CD1c-positive myeloid dendritic cell (primary cell): ENCODE measurements at regions not wholly inside any gene's neighbourhood (a gene's known extent, or its start where the extent isn't known, plus 50 kb on each side); places are given as distances from the start of the nearest gene placed in this dataset.

ENCODE experiments used
- DNase-seq: peaks from one replicate; pipeline ENCODE4 v3.0.0-alpha.2; 2016; ENCODE audit errors: extremely low spot score

DNA sequence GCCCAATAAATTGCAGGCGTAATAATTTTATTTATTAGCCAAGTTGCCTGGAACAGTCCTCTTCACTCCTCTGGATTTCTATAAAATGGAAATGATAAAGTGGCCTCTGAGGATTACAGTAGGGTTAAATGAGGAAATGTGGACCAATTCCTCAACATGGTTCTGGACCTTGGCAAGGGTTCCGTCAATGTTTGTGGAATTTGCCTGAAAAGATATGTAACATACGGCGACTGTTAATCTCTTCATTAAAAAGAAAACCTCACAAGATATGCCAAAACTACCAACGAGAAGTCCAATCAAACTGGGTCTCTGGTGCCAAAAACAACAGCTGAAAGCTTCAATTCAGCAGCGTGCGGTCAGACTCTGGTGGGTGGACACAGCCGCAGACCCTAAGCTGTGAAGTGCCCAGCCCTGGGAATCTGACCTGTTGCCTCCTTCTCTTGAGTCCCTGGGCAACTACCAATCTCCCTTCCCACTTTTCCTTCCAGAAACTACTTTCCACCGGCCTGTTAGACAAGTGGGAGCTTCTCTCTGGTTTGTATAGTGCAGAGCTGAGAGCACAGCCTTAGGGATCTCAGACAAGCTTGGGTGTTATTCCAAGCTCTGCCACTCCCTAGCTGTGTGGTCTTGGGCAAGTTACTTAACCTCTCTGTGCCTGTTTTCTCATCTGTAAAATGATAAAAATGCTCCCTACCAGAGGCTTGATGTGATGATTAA, 190.5 kb upstream of the GSC start:
- DNase-seq, result no peak

DNA sequence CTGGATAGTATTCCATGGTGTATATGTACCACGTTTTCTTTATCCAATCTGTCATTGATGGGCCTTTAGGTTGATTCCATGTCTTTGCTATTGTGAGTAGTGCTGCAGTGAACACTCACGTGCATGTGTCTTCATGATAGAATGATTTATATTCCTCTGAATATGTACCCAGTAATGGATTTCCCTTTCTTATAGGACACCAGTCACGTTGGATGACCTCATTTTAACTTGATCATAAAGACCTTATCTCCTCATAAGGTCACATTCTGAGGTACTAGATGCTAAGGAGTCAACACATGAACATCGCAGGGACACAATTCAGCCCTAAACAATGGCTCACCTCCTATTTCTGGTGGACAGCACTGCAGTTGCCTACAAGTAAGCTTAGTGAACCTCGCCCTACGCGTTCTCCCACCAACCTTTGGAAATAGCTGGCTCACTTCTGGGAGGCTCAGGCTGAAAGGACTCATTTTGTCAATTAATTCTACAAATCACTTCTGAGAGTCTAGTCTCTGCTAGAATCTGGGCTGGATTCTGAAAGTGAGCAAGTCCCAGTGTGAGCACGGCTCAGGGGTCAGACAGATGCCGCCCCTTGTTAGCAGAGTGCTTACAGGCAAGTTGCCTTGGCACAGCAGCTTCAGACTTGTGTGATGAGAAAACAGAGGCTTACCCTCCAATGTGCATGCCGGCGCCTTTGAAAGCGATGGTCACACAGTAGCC, 183.8 kb upstream of the GSC start:
- no peak for DNase-seq

GRCh38 chr14:94952097-94952496, 182.2 kb upstream of the GSC start:
- DNase-seq, result no peak

GRCh38 chr14:94946244-94946643, 176.3 kb upstream of the GSC start:
- DNase-seq, result no peak

DNA sequence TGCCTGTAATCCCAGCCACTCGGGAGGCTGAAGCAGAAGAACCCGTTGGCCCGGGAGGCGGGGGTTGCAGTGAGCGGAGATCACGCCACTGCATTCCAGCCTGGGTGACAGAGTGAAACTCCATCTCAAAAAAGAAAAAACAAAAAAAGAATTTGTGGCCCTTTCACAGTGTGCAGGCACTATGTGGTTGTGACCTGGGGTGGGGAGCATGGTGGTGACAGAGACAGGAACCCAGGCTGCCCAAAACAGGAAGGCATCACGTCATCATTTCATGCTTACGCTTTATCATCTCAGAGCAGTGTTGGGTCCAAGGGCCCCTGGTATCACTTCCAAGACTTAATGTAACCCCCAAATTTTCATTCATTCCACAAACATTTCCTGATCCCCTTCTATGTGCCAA, 175.7 kb upstream of the GSC start:
- DNase-seq, result no peak

DNA sequence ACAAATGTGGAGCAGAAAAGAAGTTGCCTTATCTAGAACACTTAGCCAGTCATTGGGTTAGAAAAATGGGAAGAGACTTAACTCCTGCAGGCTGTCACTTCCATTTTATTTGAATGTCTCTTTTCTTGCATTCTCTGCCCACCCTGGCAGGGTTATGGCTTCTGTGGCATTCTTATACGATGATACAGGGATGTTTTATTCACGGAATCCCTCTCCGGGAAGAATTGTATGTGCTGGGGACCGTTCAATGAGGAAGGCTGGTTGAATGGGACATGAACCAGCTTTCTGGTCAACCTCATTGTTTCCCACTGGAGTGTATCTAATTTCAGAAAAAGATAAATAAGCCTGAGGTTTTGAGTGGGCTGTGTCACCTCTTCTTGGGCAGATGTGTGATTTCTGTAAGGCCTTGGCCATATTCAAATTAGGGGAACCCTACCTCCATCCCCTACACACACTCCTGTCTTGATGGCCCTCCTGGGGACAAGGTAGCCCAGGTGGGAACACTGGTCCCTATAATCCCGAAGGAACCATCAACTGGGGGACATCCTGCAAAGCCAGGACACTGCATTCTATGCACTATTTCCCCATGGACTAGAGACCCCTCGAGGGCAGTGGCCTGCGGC, 174.8 kb upstream of the GSC start:
- no peak for DNase-seq

DNA sequence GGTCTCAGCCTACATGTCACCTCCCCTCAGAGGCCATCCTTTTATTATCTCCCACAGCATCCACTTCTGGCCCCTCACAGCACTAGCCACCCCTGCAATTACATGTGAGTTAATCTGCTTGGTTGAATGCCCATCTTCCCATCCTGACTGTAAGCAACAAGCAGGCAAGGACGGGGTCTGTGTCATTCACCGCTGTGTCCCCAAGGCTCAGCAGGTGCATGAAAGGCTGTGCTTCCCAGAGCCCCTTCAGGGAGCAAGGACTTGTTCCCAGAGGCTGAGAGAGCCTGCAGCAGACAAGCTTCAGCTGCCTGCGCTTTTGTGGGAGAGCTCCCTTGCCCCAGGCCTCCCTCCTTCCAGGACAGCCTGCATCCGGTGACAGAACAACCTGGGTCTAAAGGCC, 172.7 kb upstream of the GSC start:
- DNase-seq, result no peak

GRCh38 chr14:94941311-94941710, 171.4 kb upstream of the GSC start:
- DNase-seq, result no peak

GRCh38 chr14:94940263-94940993, 170.5 kb upstream of the GSC start:
- no peak for DNase-seq

DNA sequence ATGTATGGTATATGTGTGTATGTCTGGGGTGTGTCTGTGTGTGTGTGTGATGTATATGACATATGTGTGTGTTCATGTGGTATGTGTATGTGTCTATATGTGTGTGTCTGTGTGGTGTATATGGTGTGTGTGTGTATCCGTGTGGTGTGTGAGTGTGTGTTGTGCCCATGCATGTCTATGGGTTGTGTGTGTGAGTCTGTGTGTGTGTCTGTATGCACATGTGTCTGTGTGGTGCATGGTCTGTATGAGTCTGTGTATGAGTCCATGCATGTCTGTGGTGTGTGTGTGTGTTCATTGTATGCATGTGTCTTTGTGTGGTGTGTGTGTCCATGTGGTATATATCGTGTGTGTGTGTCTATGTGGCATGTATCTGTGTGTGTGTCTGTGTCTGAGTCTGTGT, 168.1 kb upstream of the GSC start:
- no peak for DNase-seq

DNA sequence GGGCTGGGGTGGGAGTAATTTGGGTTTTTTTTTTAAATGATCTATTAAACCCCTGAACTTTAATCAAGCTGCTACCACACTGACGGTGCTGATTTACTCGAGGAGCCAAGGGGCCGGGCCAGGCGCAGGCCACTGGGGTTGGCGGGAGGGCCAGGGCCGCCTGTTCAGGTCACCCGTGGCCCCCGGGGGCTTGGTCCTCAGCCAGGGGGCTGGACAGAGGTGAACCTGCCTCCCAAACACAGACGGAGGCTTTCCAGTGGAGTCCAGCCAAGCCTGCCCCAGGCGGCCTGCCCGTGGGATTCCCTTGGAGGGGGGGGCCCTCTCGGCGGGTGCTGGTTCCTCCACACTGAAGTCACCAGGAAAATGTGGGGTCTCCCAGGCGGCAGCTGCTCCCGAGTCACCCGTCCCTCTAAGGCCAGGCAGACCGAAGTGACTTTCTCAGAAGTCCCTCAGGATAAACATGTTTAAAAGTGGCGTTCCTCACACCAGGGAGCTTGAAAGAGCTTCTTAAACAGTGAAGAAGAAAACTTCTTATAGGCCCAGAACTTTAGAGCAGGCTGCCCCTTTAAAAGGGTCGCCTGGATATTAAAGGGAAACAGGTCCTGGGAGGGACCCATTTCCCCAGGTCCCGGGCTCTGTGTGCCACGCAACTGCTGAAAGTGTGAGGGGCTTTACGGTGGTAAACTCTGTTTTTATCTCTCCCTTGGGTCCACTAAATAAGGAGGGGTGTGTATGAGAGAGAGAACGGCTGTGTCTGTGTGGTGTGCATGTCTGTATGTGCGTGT, 167.2 kb upstream of the GSC start:
- no peak for DNase-seq

- DNase-seq, result no peak
Measured at GRCh38 chr14:94936401-94936892, 166.5 kb upstream of the GSC start.

DNA sequence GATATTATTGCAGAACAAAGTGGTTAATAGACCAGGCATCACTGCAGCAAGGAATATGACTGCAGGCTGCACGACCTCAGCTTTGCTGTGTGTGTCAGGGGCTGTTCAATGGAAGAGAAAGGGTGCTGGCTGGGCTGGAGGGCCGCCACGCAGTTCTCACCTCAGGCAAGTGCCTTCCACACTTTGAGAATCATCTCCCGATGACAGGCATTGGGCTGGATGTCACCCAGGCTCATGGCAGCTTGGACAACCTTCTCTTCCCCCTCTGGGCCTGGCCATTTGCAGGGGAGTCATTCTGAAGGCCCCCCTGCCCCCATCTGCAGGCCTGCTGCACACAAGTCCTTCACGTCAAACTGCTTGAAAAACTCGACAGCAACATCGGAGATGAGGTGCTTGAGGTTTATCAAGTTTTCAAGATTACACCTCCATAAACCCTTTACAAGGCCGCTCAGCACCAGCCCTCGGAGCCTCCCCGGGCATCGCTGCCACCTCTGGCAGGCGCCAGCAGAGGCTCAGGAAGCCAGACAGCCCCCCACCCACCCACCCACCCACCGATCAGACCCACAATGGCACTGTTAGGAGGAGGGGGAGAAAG, 165.9 kb upstream of the GSC start:
- DNase-seq, result no peak

GRCh38 chr14:94934276-94934810, 164.4 kb upstream of the GSC start:
- no peak for DNase-seq

- no peak for DNase-seq
Measured at GRCh38 chr14:94933486-94933885, 163.6 kb upstream of the GSC start.

DNA sequence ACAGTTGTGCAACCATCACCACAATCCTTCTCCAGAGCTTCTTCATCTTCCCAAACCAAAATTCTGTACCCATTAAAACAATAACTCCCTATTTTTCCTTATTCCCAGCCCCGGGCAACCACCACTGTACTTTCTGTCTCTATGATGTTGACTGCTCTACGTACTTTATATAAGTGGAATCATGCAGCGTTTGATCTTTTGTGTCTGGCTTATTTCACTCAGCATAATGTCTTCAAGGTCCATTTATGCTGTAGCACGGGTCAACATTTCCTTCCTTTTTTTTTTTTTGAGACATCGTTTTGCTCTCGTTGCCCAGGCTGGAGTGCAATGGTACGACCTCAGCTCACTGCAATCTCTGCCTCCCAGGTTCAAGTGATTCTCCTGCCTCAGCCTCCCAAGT, 162.7 kb upstream of the GSC start:
- DNase-seq, result no peak

- DNase-seq, result no peak
Measured at GRCh38 chr14:94930690-94931089, 160.8 kb upstream of the GSC start.

GRCh38 chr14:94929354-94929753, 159.4 kb upstream of the GSC start:
- DNase-seq, result no peak

GRCh38 chr14:94926176-94926575, 156.3 kb upstream of the GSC start:
- DNase-seq, result no peak

GRCh38 chr14:94925416-94926173, 155.7 kb upstream of the GSC start:
- no peak for DNase-seq
